ENCODE measurements at regions not wholly inside any gene's neighbourhood (a gene's known extent, or its start where the extent isn't known, plus 50 kb on each side); places are given as distances from the start of the nearest gene placed in this dataset.

DNA sequence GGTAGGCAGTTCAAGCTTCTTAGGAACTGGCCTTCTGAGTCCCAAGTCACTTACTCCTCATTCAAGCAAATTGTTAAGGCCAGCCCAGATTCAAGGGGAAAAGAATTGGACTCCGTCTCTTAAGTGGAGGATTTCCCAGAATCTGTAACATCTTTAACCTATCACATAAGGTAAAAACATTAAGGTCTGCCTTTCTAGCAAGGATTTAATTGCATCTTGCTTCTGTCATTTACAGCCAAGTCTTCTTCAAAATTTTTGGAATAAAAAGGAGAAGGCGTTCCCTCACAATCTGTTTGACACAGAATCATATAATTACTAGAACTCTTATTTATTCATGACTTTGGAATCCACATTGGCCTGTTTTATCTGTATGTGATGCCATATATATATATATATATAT is 56.5 kb upstream of the ADORA2B start:
- intact Hi-C loops (cut with micrococcal nuclease): no loop called here

DNA sequence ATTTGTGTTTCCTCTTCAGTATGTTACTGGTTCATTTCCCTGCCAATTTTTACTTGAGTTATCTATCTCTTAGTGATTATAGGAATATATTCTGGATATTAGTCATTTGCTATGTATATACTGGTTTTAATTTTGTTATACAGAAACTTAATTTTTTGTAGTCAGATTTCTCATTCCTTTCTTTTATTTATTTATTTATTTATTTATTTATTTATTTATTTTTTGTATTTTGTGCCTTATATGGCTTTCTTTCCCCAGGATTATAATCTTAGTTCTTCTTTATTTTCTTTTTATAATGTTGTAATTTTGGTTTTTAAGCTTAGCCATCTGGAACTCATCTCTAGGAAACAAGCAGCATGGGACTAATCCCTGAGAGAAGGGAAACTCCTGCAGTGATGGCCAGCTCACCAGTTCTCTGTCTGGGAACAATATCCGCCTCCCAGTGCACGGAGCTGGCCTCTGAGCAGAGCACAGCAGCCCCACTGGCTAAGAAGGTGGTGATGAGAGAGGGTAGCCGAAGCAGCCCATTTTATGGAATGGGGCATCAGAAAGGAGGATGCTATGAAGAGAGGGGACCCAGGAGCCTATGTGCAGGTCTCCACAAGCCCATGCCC is 54.5 kb upstream of the ADORA2B start:
- no peaks in the 10 kb centered on the region for H3K9me3 ChIP-seq (ENCODE audit: control insufficient read depth, insufficient read depth, low read length)
- Mint-ChIP-seq H3K27ac (no peak overlapping the region), H3K27me3 (ENCODE audit: low read depth in 2 of 2) (peaks cover 0 to 2% of the 10 kb centered on the region in 2 donors), H3K9me3 (no peaks in the 10 kb centered on the region), H3K4me3 (no peak overlapping the region), H3K4me1 (peaks cover 14 to 17% of the 10 kb centered on the region in 2 donors), H3K36me3 (no peaks in the 10 kb centered on the region)
- intact Hi-C loops (cut with micrococcal nuclease): no loop called here
- H3K27ac ChIP-seq (ENCODE audit: low read length): no peak overlapping the region
- WGBS (ENCODE audit: insufficient coverage): 93% methylated on average over 3 of the region's 3 CpGs
- H3K36me3 ChIP-seq (ENCODE audit: control insufficient read depth, insufficient read depth, low read length): no peaks in the 10 kb centered on the region
- no peak overlapping the region for H3K4me3 ChIP-seq (ENCODE audit: low read length)
- TF ChIP-seq, protein P1, sequence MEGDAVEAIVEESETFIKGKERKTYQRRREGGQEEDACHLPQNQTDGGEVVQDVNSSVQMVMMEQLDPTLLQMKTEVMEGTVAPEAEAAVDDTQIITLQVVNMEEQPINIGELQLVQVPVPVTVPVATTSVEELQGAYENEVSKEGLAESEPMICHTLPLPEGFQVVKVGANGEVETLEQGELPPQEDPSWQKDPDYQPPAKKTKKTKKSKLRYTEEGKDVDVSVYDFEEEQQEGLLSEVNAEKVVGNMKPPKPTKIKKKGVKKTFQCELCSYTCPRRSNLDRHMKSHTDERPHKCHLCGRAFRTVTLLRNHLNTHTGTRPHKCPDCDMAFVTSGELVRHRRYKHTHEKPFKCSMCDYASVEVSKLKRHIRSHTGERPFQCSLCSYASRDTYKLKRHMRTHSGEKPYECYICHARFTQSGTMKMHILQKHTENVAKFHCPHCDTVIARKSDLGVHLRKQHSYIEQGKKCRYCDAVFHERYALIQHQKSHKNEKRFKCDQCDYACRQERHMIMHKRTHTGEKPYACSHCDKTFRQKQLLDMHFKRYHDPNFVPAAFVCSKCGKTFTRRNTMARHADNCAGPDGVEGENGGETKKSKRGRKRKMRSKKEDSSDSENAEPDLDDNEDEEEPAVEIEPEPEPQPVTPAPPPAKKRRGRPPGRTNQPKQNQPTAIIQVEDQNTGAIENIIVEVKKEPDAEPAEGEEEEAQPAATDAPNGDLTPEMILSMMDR (IDR thresholded peaks at IDR 0.05): no peak
- no peaks in the 10 kb centered on the region for H3K27me3 ChIP-seq (ENCODE audit: control insufficient read depth, insufficient read depth, low read length)
- peaks cover 8% of the 10 kb centered on the region for H3K4me1 ChIP-seq (ENCODE audit: control insufficient read depth, insufficient read depth, low read length)
- DNase-seq: no peak
- ATAC-seq: no peak

More for the DNA sequence above, 56.5 kb upstream of the ADORA2B start:
- Histone ChIP-seq H3K4me1 (ENCODE audit: control insufficient read depth, insufficient read depth, low read length) (peaks cover 8% of the 10 kb centered on the region), H3K4me3 (ENCODE audit: low read length) (no peak overlapping the region), H3K27ac (ENCODE audit: low read length) (no peak overlapping the region), H3K36me3 (ENCODE audit: control insufficient read depth, insufficient read depth, low read length) (no peaks in the 10 kb centered on the region), H3K27me3 (ENCODE audit: control insufficient read depth, insufficient read depth, low read length) (no peaks in the 10 kb centered on the region), H3K9me3 (ENCODE audit: control insufficient read depth, insufficient read depth, low read length) (no peaks in the 10 kb centered on the region)
- no peak overlapping the region for H3K4me3 Mint-ChIP-seq
- DNase-seq: no peak
- no CpG with 5 or more reads among the region's 2 CpGs for WGBS (ENCODE audit: insufficient coverage)
- peaks cover 0 to 2% of the 10 kb centered on the region in 2 donors for H3K27me3 Mint-ChIP-seq (ENCODE audit: low read depth in 2 of 2)
- no peaks in the 10 kb centered on the region for H3K9me3 Mint-ChIP-seq
- TF ChIP-seq, protein P1 (IDR thresholded peaks at IDR 0.05): no peak
- no peak for ATAC-seq
- peaks cover 14 to 17% of the 10 kb centered on the region in 2 donors for H3K4me1 Mint-ChIP-seq
- no peak overlapping the region for H3K27ac Mint-ChIP-seq
- no peaks in the 10 kb centered on the region for H3K36me3 Mint-ChIP-seq

DNA sequence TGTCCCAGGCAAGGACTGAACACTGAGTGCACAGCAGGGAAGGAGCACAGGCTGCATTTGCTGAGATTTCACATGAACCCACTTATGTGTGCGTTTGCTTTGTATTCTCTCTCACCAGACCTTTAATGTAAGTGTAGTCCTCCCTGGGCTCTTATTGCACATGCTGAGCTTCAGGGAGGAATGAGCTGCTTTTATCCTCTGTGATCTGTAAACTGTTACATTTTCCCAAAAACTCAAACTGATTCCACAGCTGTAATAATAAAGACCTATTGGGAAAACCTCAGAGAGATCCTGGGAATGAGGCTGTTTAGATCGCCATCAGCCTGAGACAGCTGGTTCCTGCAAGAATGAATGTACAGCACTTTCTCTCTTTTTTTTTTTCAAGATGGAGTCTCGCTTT is 53.6 kb upstream of the ADORA2B start:
- DNase-seq (no peak), ATAC-seq (no peak)
- Mint-ChIP-seq H3K36me3 (no peaks in the 10 kb centered on the region), H3K9me3 (no peaks in the 10 kb centered on the region), H3K4me3 (no peak overlapping the region), H3K4me1 (peaks cover 10 to 16% of the 10 kb centered on the region in 2 donors), H3K27ac (no peak overlapping the region), H3K27me3 (ENCODE audit: low read depth in 2 of 2) (peaks cover 0 to 2% of the 10 kb centered on the region in 2 donors)
- no peak overlapping the region for H3K4me3 ChIP-seq (ENCODE audit: low read length)
- peaks cover 8% of the 10 kb centered on the region for H3K4me1 ChIP-seq (ENCODE audit: control insufficient read depth, insufficient read depth, low read length)
- 93% methylated on average over 3 of the region's 3 CpGs for WGBS (ENCODE audit: insufficient coverage)
- no peaks in the 10 kb centered on the region for H3K36me3 ChIP-seq (ENCODE audit: control insufficient read depth, insufficient read depth, low read length)
- no peak overlapping the region for H3K27ac ChIP-seq (ENCODE audit: low read length)
- intact Hi-C loops (cut with micrococcal nuclease): no loop called here
- H3K27me3 ChIP-seq (ENCODE audit: control insufficient read depth, insufficient read depth, low read length): no peaks in the 10 kb centered on the region
- no peaks in the 10 kb centered on the region for H3K9me3 ChIP-seq (ENCODE audit: control insufficient read depth, insufficient read depth, low read length)
- TF ChIP-seq, protein P1 (IDR thresholded peaks at IDR 0.05): no peak

DNA sequence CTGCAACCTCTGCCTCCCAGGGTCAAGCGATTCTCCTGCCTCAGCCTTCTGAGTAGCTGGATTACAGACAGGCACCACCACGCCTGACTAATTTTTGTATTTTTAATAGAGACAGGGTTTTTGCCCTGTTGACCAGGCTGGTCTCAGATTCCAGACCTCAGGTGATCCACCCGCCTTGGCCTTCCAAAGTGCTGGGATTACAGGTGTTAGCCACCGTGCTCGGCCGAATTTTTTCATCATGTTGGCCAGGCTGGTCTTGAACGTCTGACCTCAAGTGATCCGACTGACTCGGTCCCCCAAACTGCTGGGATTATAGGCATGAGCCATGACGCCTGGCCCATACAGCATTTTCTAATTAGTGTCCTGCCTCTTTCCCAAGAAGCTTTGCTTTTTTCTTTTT is 52.7 kb upstream of the ADORA2B start:
- Histone ChIP-seq H3K27me3 (ENCODE audit: control insufficient read depth, insufficient read depth, low read length) (no peaks in the 10 kb centered on the region), H3K4me3 (ENCODE audit: low read length) (no peak overlapping the region), H3K9me3 (ENCODE audit: control insufficient read depth, insufficient read depth, low read length) (no peaks in the 10 kb centered on the region), H3K36me3 (ENCODE audit: control insufficient read depth, insufficient read depth, low read length) (no peaks in the 10 kb centered on the region), H3K27ac (ENCODE audit: low read length) (no peak overlapping the region), H3K4me1 (ENCODE audit: control insufficient read depth, insufficient read depth, low read length) (peaks cover 3% of the 10 kb centered on the region)
- H3K4me3 Mint-ChIP-seq: no peak overlapping the region
- WGBS (ENCODE audit: insufficient coverage): 87% methylated on average over 10 of the region's 10 CpGs
- ATAC-seq (no peak), DNase-seq (no peak)
- peaks cover 7 to 15% of the 10 kb centered on the region in 2 donors for H3K4me1 Mint-ChIP-seq
- H3K36me3 Mint-ChIP-seq: no peaks in the 10 kb centered on the region
- H3K27me3 Mint-ChIP-seq (ENCODE audit: low read depth in 2 of 2): peaks cover 0 to 2% of the 10 kb centered on the region in 2 donors
- intact Hi-C loops (cut with micrococcal nuclease): no loop called here
- no peaks in the 10 kb centered on the region for H3K9me3 Mint-ChIP-seq
- TF ChIP-seq, protein P1 (IDR thresholded peaks at IDR 0.05): no peak
- H3K27ac Mint-ChIP-seq: no peak overlapping the region

Measured in natural killer cell (primary cell).